D721Med (cell line): ENCODE measurements at regions not wholly inside any gene's neighbourhood (a gene's known extent, or its start where the extent isn't known, plus 50 kb on each side); places are given as distances from the start of the nearest gene placed in this dataset.
A peak's percentile ranks its signal among the peaks of the same experiment; 100 is the strongest.

Experiments used
- DNase-seq: peaks from one replicate; pipeline ENCODE4 v3.0.0; 2011; ENCODE audit warnings: low spot score; ENCODE audit not compliant: insufficient read length
- FAIRE-seq: peaks from 2 replicates; lab custom pipeline; 2011; peaks lifted over from hg19 to GRCh38; lab: Jason Lieb, UNC
- TF ChIP-seq, protein P1 (sequence below): IDR thresholded peaks from 2 replicates; pipeline ENCODE4 v1.5.1; 2012; ENCODE audit warnings: mild to moderate bottlenecking, control low read depth; ENCODE audit not compliant: insufficient read depth; ENCODE audit errors: missing control alignments

DNA sequence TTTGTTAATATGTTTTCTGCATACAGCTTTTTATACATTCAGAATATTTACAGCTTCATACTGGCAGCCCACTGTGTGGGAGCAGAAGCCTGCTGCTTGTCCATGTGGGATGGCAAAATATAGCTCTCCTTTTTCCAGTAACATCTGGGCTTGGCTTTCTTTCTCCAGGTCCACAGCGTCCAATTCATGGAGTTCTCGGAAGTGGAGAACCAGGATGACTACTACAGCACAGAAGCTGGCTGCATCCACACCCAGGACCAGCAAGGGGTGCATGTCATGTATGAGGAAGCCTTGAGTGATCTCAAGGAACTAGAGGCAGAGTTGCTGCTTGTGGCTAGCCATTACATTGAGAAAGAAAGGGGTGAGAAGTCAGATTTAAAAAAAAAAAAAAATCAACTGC lies 143.1 kb downstream of the CD164 start:
- FAIRE-seq = no peak
- TF ChIP-seq, protein P1, sequence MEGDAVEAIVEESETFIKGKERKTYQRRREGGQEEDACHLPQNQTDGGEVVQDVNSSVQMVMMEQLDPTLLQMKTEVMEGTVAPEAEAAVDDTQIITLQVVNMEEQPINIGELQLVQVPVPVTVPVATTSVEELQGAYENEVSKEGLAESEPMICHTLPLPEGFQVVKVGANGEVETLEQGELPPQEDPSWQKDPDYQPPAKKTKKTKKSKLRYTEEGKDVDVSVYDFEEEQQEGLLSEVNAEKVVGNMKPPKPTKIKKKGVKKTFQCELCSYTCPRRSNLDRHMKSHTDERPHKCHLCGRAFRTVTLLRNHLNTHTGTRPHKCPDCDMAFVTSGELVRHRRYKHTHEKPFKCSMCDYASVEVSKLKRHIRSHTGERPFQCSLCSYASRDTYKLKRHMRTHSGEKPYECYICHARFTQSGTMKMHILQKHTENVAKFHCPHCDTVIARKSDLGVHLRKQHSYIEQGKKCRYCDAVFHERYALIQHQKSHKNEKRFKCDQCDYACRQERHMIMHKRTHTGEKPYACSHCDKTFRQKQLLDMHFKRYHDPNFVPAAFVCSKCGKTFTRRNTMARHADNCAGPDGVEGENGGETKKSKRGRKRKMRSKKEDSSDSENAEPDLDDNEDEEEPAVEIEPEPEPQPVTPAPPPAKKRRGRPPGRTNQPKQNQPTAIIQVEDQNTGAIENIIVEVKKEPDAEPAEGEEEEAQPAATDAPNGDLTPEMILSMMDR = no peak
- no peak for DNase-seq

- FAIRE-seq = no peak
- DNase-seq = no peak
- TF ChIP-seq, protein P1 = no peak
Observed at GRCh38 chr6:109238396-109238795, 143.1 kb downstream of the CEP57L1 start.

- DNase-seq = no peak
- TF ChIP-seq, protein P1 = no peak
Observed at GRCh38 chr6:109237986-109238329, 142.7 kb downstream of the CEP57L1 start.

DNA sequence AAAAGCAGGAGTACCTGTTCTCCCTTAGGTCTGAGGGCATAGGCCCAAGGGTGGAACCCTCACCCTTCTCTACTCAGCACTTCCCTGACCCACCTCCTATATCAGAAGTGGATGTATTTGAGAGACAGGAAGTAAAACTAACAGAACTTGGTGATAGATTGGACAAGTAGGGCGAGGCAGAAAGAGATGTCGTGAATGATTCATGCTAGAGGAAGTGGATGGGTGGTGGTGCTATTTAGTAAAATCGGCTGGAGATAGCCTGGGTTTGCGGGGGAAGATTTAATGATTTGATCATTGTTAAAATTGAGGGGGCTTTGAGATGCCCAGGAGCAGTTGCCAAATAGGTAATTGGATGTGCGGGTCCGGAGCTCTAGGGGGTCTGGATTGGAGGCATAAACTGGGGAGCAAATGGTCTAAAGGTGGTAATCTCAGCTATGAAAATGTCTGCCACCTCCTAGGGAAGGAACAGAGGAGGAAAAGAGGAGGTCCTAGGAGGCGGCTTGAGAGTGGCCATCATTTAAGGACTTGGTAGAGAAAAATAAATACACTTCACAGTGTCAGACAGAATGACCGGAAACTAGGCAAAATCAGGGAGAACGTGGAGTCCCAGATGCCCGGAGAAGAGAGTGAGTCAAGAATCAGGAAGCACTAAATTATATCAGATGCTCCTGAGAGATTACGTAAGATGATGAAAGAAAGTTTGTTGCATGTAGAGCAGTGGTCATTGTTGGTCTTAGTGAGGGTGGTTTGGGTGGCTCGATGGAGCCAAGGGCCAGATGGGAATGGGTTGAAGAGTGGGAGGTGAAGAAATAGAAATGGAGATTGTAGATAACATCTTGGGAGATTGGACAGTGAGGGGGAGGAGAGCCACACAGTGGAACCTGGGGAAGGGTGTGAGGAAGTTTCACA lies 142.0 kb downstream of the CEP57L1 start:
- FAIRE-seq (no peak), DNase-seq (no peak)
- TF ChIP-seq, protein P1 = no peak

More at GRCh38 chr6:109237986-109238329, 142.7 kb downstream of the CEP57L1 start:
- no peak for FAIRE-seq

DNA sequence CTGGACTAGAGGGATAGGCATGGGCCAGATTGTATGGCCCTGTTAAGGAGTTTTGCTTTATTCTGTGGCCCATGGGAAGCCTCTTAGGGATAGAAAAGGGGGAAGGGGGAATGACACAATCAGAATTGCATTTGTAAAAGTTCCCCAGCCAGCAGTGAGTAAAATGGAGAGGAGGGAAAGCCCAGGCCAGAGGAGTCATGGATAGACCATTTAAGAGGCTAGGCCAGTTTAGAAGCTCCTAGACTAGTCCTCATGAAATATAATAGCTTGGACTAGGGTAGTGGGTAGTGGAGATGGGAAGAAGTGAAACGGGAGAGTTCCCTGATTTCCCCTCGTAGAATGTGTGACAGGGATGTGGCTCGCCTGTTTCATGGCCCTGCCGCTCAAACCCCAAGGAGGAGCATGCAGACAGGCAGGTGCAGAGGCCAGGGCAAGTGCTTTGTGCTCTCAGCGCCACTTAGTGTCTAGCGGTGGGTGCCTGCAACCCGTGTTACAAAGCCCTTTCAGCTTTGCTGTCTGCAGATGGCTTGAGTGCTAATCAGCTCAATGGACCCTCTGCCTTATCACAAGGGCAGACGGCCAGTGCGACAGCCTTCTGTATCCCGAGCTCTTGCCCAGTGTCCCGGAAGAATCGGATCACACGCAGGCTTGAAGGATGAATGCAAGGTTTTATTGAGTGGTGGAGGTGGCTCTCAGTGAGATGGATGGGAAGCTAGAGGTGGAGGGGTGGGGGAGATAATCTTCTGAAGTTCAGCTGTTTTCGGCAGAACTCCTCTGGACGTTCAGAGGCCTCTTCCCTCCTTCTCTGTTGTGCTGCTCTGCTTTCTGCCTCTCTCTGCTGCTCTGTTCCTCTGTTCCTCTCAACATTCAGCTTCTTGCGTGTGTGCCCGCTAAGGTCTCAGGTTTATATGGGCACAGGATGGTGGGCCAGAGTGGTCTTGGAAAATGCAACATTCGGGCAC lies 141.1 kb downstream of the CEP57L1 start:
- FAIRE-seq = peak; percentile 53

GRCh38 chr6:109235481-109236038 lies 140.3 kb downstream of the CEP57L1 start:
- FAIRE-seq = no peak
- no peak for DNase-seq

More for the DNA sequence above, 141.1 kb downstream of the CEP57L1 start:
- TF ChIP-seq, protein P1 = peak; percentile 39
- peak; percentile 45 for DNase-seq

More at GRCh38 chr6:109235481-109236038, 140.3 kb downstream of the CEP57L1 start:
- TF ChIP-seq, protein P1 = no peak
